HG03039 (cell line): ENCODE measurements at regions not wholly inside any gene's neighbourhood (a gene's known extent, or its start where the extent isn't known, plus 50 kb on each side); places are given as distances from the start of the nearest gene placed in this dataset.
"Not testable (repeated sequence)": the region's sequence is repeated elsewhere in the genome, so short reads cannot be mapped to it uniquely, and the experiment has no call there.

Experiments
- ATAC-seq: cut with Tn5 transposase; IDR thresholded peaks from one replicate; pipeline ENCODE4 v1.9.1; 2021; ENCODE audit warnings: mild to moderate bottlenecking, moderate library complexity; ENCODE audit not compliant: unreplicated experiment

GRCh38 chr1:185408700-185409270 is 91.7 kb upstream of the IVNS1ABP start:
- ATAC-seq, result no peak

- ATAC-seq, result no peak
Measured at GRCh38 chr1:185406691-185407009, 89.6 kb upstream of the IVNS1ABP start.

GRCh38 chr1:185406006-185406690 is 89.1 kb upstream of the IVNS1ABP start:
- ATAC-seq, result no peak

- no peak for ATAC-seq
Measured at GRCh38 chr1:185404907-185405568, 88.0 kb upstream of the IVNS1ABP start.

- ATAC-seq, result no peak
Measured at GRCh38 chr1:185404291-185404690, 87.2 kb upstream of the IVNS1ABP start.

- no peak for ATAC-seq
Measured at GRCh38 chr1:185402930-185403329, 85.9 kb upstream of the IVNS1ABP start.

GRCh38 chr1:185401019-185401418 is 84.0 kb upstream of the IVNS1ABP start:
- ATAC-seq, result no peak

GRCh38 chr1:185400052-185400451 is 83.0 kb upstream of the IVNS1ABP start:
- ATAC-seq, result no peak

- ATAC-seq, result no peak
Measured at GRCh38 chr1:185398599-185398998, 81.6 kb upstream of the IVNS1ABP start.

GRCh38 chr1:185398022-185398421 is 81.0 kb upstream of the IVNS1ABP start:
- ATAC-seq, result no peak

GRCh38 chr1:185397183-185397582 is 80.1 kb upstream of the IVNS1ABP start:
- ATAC-seq, result no peak

- ATAC-seq, result no peak
Measured at GRCh38 chr1:185396126-185396525, 79.1 kb upstream of the IVNS1ABP start.

GRCh38 chr1:185393815-185394214 is 76.8 kb upstream of the IVNS1ABP start:
- ATAC-seq, result no peak

GRCh38 chr1:185393205-185393604 is 76.2 kb upstream of the IVNS1ABP start:
- no peak for ATAC-seq

- ATAC-seq, result no peak
Measured at GRCh38 chr1:185388815-185389214, 71.8 kb upstream of the IVNS1ABP start.

GRCh38 chr1:185388346-185388745 is 71.3 kb upstream of the IVNS1ABP start:
- no peak for ATAC-seq

GRCh38 chr1:185385991-185386390 is 68.9 kb upstream of the IVNS1ABP start:
- no peak for ATAC-seq

GRCh38 chr1:185383805-185384204 is 66.8 kb upstream of the IVNS1ABP start:
- not testable (repeated sequence) for ATAC-seq

- ATAC-seq, result no peak
Measured at GRCh38 chr1:185377831-185378230, 60.8 kb upstream of the IVNS1ABP start.

- ATAC-seq, result no peak
Measured at GRCh38 chr1:185376840-185377635, 60.0 kb upstream of the IVNS1ABP start.

GRCh38 chr1:185376288-185376687 is 59.2 kb upstream of the IVNS1ABP start:
- no peak for ATAC-seq

- no peak for ATAC-seq
Measured at GRCh38 chr1:185375583-185375982, 58.5 kb upstream of the IVNS1ABP start.
